ENCODE measurements at regions not wholly inside any gene's neighbourhood (a gene's known extent, or its start where the extent isn't known, plus 50 kb on each side); places are given as distances from the start of the nearest gene placed in this dataset.

- TF ChIP-seq CTCF (conservative IDR thresholded peaks at IDR 0.05) = no peak
- TF ChIP-seq ZFX (IDR thresholded peaks at IDR 0.05) = no peak
Observed at GRCh38 chr5:54778783-54779182, 206.6 kb downstream of the ESM1 start.
